ENCODE measurements at regions not wholly inside any gene's neighbourhood (a gene's known extent, or its start where the extent isn't known, plus 50 kb on each side); places are given as distances from the start of the nearest gene placed in this dataset.

DNA sequence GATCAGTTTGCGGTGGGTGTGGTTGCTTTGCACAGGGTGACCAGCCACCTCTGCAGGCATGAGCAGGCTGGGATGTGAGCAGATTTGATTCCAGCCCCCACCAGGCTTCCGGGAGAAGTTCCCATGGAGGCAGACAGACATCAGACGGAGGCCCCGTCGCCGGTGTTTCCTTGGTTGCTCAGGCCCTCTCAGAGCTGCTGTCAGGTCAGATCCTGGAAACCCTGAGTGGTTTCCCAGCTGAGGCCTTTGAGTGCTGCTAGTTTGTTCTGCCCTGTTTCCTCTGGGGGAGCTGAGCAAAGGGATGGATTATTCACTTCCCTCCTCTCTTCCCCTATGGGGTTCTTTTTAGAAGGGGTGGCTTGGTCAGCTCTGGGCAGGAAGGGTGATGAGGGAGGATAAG is 62.2 kb downstream of the FAM241B start:
- H3K4me3 Mint-ChIP-seq, result no peak overlapping the region
- no peak overlapping the region for H3K9ac ChIP-seq (ENCODE audit: extremely low read depth, insufficient read length, low read length)
- WGBS (ENCODE audit: extremely low coverage, insufficient read length, low lambda C conversion rate), result no CpG with 5 or more reads among the region's 6 CpGs
- H2BK15ac ChIP-seq (ENCODE audit: low read depth, low read length), result no peak overlapping the region
- no peaks in the 10 kb centered on the region for H3K9me3 ChIP-seq (ENCODE audit: control insufficient read depth, low read depth, low read length)
- H3K79me2 ChIP-seq (ENCODE audit: insufficient read depth, low read length), result no peaks in the 10 kb centered on the region; the same call in 1 of the 2 replicates
- H3K18ac ChIP-seq (ENCODE audit: insufficient read length, low read depth, low read length), result no peak overlapping the region
- H3K4me1 ChIP-seq (ENCODE audit: insufficient read depth, low read length), result no peaks in the 10 kb centered on the region
- H3K4ac ChIP-seq (ENCODE audit: low read depth, low read length), result no peak overlapping the region
- H3K79me1 ChIP-seq (ENCODE audit: insufficient read depth, low read depth, low read length, poor library complexity, severe bottlenecking), result no peaks in the 10 kb centered on the region
- H3K27me3 Mint-ChIP-seq (ENCODE audit: low read depth), result peaks cover 9% of the 10 kb centered on the region
- H3K4me2 ChIP-seq (ENCODE audit: insufficient read depth, insufficient read length, low read length), result no peak overlapping the region
- H3K36me3 Mint-ChIP-seq (ENCODE audit: insufficient read depth in 1 of 3, low read depth in 3 of 3), result no peaks in the 10 kb centered on the region
- H3K9me3 Mint-ChIP-seq, result no peaks in the 10 kb centered on the region; a peak in 1 of 5 replicates
- no peak overlapping the region for H3K27ac Mint-ChIP-seq
- H3K23ac ChIP-seq (ENCODE audit: insufficient read length, low read depth, low read length), result no peak overlapping the region
- H4K91ac ChIP-seq (ENCODE audit: insufficient read length, low read depth, low read length), result no peak overlapping the region
- H4K8ac ChIP-seq (replicated peaks; ENCODE audit: insufficient read length, low read depth, low read length), result no peak overlapping the region
- H2BK120ac ChIP-seq (ENCODE audit: low read depth, low read length, poor library complexity, severe bottlenecking), result no peak overlapping the region
- no peak overlapping the region for H2BK20ac ChIP-seq (ENCODE audit: low read depth, low read length, poor library complexity, severe bottlenecking)
- no peak overlapping the region for H3T11ph ChIP-seq (ENCODE audit: low read length)
- no peaks in the 10 kb centered on the region for H3K27me3 ChIP-seq (ENCODE audit: insufficient read depth, low read length)
- H4K5ac ChIP-seq (ENCODE audit: insufficient read length, low read depth, low read length), result no peak overlapping the region
- no peak overlapping the region for H2AK5ac ChIP-seq (ENCODE audit: insufficient read length, low read length)
- no peaks in the 10 kb centered on the region for H3K23me2 ChIP-seq (ENCODE audit: insufficient read length, low read depth, low read length, poor library complexity, severe bottlenecking)
- H3K14ac ChIP-seq (ENCODE audit: insufficient read depth, low read length), result no peak overlapping the region
- no peaks in the 10 kb centered on the region for H4K20me1 ChIP-seq (ENCODE audit: control insufficient read depth, insufficient read depth, insufficient read length)
- no peak overlapping the region for H2BK12ac ChIP-seq (ENCODE audit: insufficient read length, low read depth, low read length)
- H3K56ac ChIP-seq (ENCODE audit: insufficient read length, low read depth, low read length), result no peak overlapping the region
- no peak for DNase-seq
- peaks cover 2 to 3% of the 10 kb centered on the region in 2 experiments; a peak in 2 of 4 replicates for H3K4me1 Mint-ChIP-seq
- no peak overlapping the region for H3K27ac ChIP-seq (ENCODE audit: insufficient read length, low read depth, low read length)
- H2BK5ac ChIP-seq (ENCODE audit: insufficient read length, low read length), result no peak overlapping the region
- no peak overlapping the region for H2AFZ ChIP-seq (ENCODE audit: low read length)
- TF ChIP-seq, protein P1, sequence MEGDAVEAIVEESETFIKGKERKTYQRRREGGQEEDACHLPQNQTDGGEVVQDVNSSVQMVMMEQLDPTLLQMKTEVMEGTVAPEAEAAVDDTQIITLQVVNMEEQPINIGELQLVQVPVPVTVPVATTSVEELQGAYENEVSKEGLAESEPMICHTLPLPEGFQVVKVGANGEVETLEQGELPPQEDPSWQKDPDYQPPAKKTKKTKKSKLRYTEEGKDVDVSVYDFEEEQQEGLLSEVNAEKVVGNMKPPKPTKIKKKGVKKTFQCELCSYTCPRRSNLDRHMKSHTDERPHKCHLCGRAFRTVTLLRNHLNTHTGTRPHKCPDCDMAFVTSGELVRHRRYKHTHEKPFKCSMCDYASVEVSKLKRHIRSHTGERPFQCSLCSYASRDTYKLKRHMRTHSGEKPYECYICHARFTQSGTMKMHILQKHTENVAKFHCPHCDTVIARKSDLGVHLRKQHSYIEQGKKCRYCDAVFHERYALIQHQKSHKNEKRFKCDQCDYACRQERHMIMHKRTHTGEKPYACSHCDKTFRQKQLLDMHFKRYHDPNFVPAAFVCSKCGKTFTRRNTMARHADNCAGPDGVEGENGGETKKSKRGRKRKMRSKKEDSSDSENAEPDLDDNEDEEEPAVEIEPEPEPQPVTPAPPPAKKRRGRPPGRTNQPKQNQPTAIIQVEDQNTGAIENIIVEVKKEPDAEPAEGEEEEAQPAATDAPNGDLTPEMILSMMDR (conservative IDR thresholded peaks at IDR 0.05), result no peak

Measured in H9 (cell line).